SK-N-MC (cell line): ENCODE measurements at regions not wholly inside any gene's neighbourhood (a gene's known extent, or its start where the extent isn't known, plus 50 kb on each side); places are given as distances from the start of the nearest gene placed in this dataset.
"Not testable (repeated sequence)": the region's sequence is repeated elsewhere in the genome, so short reads cannot be mapped to it uniquely, and the experiment has no call there.

ENCODE experiments used
- DNase-seq: peaks from one replicate; pipeline ENCODE4 v3.0.0-alpha.2; 2011; ENCODE audit warnings: low read depth, low spot score
- H3K27ac ChIP-seq: fragments of 200-600 bp; sonication (generic); 2 replicates; pipeline ENCODE4 v1.5.1; 2016; ENCODE audit warnings: mixed run types
- H3K36me3 ChIP-seq: fragments of 200-600 bp; sonication (generic); 2 replicates; pipeline ENCODE4 v1.6.1; 2017; ENCODE audit warnings: antibody characterized with exemption, low read length, mixed read lengths; ENCODE audit not compliant: insufficient read depth
- H3K4me3 ChIP-seq: fragments of 200-600 bp; sonication (generic); 2 replicates; pipeline ENCODE4 v1.5.1; 2016
- H3K9ac ChIP-seq: fragments of 200-600 bp; sonication (generic); 2 replicates; pipeline ENCODE4 v1.8.0; 2017; ENCODE audit warnings: mixed run types, mixed read lengths; ENCODE audit not compliant: insufficient read length
- H3K9me3 ChIP-seq: fragments of 200-600 bp; sonication (generic); 2 replicates; pipeline ENCODE4 v1.6.1; 2017; ENCODE audit warnings: low read depth, mild to moderate bottlenecking, antibody characterized with exemption, low read length, moderate library complexity, mixed read lengths
- EZH2 ChIP-seq: fragments of 200-600 bp; sonication (generic); IDR thresholded peaks from one replicate; pipeline ENCODE4 v1.6.1; 2017; ENCODE audit warnings: antibody characterized with exemption
- FOXP2 ChIP-seq: optimal IDR thresholded peaks from 2 replicates; pipeline ENCODE3; 2011; ENCODE audit warnings: mild to moderate bottlenecking, moderate library complexity; ENCODE audit not compliant: insufficient read depth; ENCODE audit errors: extremely low read length, control extremely low read depth
- POLR2AphosphoS5 ChIP-seq: IDR thresholded peaks from 2 replicates; pipeline ENCODE4 v1.6.1; 2012; ENCODE audit warnings: mild to moderate bottlenecking, low read depth, low read length, borderline replicate concordance

DNA sequence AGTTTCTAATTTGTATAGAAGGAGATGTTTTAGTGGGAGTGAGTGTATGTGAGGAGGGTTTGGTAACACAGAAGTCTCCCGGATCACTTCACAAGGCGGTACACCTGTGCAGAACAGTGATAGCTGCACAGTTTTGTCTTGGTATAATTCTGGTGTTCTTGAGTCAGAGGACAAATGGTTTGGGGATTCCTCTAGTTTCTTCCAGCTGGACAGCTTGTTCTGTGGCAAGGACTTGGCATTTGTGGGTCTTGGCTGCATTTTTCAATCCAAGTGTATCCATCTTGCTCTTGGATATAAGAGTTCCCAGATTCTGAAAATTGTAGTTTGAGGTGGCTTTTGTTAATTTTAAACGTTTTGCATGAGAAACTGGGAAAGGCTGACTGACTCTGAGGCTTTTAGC lies 135.7 kb downstream of the AHR start:
- no peak overlapping the region for H3K27ac ChIP-seq
- no peak for TF ChIP-seq POLR2AphosphoS5
- no peak for TF ChIP-seq EZH2
- TF ChIP-seq FOXP2: no peak
- H3K36me3 ChIP-seq: no peaks in the 10 kb centered on the region
- no peak overlapping the region for H3K9ac ChIP-seq
- H3K9me3 ChIP-seq: no peaks in the 10 kb centered on the region
- no peak for DNase-seq
- no peak overlapping the region for H3K4me3 ChIP-seq

GRCh38 chr7:17434841-17435692 lies 136.6 kb downstream of the AHR start:
- Histone ChIP-seq H3K27ac (no peak overlapping the region), H3K4me3 (no peak overlapping the region), H3K9me3 (no peaks in the 10 kb centered on the region), H3K36me3 (no peaks in the 10 kb centered on the region), H3K9ac (no peak overlapping the region)
- TF ChIP-seq EZH2: no peak
- TF ChIP-seq FOXP2: no peak
- DNase-seq: no peak

DNA sequence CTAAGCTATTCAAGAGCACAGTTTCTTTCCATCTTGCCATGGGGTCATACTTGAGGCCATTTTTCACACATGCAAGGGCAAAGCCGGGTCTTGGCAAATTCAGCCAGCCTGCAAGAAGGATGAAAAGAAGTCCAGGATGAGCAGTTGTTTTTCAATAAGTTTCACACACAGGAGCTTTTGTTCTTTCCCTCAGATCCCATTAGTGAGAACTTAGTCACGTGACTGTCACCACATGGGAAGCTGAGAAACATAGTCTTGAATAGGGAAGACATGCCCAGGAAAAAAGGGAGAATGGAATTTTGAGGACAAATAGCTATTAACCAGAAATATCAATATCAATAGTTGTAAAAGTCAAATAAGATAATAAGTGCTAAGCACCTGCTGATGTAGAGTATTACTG lies 137.7 kb downstream of the AHR start:
- no peak for DNase-seq
- H3K9ac ChIP-seq: no peak overlapping the region
- no peaks in the 10 kb centered on the region for H3K36me3 ChIP-seq
- TF ChIP-seq FOXP2 (no peak), POLR2AphosphoS5 (no peak), EZH2 (no peak)
- H3K9me3 ChIP-seq: no peaks in the 10 kb centered on the region
- H3K4me3 ChIP-seq: no peak overlapping the region
- H3K27ac ChIP-seq: no peak overlapping the region

DNA sequence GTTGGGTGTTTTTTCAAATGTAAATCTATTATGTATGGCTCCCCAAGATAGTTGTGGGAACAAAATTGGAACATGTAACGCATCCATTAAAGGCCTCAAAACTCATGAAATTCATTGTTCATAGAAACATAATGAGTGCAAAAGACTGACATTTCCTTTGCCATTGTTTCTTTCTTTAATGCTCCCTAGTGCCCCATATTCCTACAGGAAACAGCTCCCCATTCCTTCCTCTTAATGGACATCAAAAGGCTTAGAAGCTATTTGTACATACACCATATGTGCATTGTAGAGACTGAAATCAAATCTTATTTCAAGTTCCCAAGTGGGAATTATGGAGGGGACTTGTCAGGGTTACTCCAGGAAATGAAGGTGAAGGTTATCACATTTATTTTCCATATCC lies 139.1 kb downstream of the AHR start:
- Histone ChIP-seq H3K9ac (no peak overlapping the region), H3K4me3 (no peak overlapping the region), H3K36me3 (no peaks in the 10 kb centered on the region), H3K9me3 (no peaks in the 10 kb centered on the region), H3K27ac (no peak overlapping the region)
- TF ChIP-seq FOXP2: no peak
- no peak for TF ChIP-seq EZH2
- TF ChIP-seq POLR2AphosphoS5: no peak
- DNase-seq: no peak

- not testable (repeated sequence) for H3K9ac ChIP-seq, H3K9me3 ChIP-seq, H3K4me3 ChIP-seq, H3K36me3 ChIP-seq, DNase-seq, H3K27ac ChIP-seq
Observed at GRCh38 chr7:17440025-17440784, 141.8 kb downstream of the AHR start.

DNA sequence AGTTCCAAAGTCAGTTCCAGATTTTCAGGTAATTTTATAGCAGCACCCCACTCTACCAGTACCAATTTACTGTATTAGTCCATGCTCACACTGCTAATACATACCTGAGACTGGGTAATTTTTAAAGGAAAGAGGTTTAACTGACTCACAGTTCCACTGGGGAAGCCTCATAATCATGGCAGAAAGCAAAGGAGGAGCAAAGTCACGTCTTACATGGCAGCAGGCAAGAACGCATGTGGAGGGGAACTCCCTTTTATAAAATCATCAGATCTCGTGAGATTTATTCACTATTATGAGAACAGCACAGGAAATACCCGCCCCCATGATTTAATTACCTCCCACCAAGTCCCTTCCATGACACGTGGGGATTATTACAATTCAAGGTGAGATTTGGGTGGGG lies 142.4 kb downstream of the AHR start:
- Histone ChIP-seq H3K4me3 (no peak overlapping the region), H3K9me3 (no peaks in the 10 kb centered on the region), H3K9ac (no peak overlapping the region), H3K27ac (no peak overlapping the region), H3K36me3 (no peaks in the 10 kb centered on the region)
- TF ChIP-seq EZH2: no peak
- TF ChIP-seq FOXP2: no peak
- no peak for TF ChIP-seq POLR2AphosphoS5
- no peak for DNase-seq

DNA sequence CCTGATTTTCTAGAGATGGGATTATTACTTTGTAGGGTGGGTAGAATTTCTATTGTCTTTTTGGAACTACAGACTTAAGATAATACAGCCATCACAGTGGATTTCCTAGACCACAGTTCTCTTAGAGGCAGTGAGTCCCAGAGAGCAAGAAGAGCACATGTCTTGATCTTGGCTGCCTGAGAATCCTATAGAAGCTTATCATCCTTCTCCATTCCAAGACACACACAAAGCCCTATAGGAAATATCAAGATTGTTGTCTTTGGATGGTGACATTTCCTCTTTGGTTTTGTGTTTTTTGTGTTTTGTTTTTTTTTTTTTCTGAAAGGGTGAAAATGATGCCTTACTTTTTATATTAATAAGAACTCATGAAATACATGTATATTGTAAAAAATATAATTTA lies 143.1 kb downstream of the AHR start:
- H3K36me3 ChIP-seq: no peaks in the 10 kb centered on the region
- no peaks in the 10 kb centered on the region for H3K9me3 ChIP-seq
- H3K27ac ChIP-seq: no peak overlapping the region
- no peak overlapping the region for H3K9ac ChIP-seq
- DNase-seq: no peak
- no peak for TF ChIP-seq FOXP2
- no peak for TF ChIP-seq POLR2AphosphoS5
- no peak for TF ChIP-seq EZH2
- no peak overlapping the region for H3K4me3 ChIP-seq

- H3K27ac ChIP-seq: no peak overlapping the region
- TF ChIP-seq EZH2 (no peak), POLR2AphosphoS5 (no peak), FOXP2 (no peak)
- no peak overlapping the region for H3K9ac ChIP-seq
- H3K4me3 ChIP-seq: no peak overlapping the region
- H3K36me3 ChIP-seq: no peaks in the 10 kb centered on the region
- no peaks in the 10 kb centered on the region for H3K9me3 ChIP-seq
- DNase-seq: no peak
Observed at GRCh38 chr7:17444151-17444550, 145.7 kb downstream of the AHR start.

DNA sequence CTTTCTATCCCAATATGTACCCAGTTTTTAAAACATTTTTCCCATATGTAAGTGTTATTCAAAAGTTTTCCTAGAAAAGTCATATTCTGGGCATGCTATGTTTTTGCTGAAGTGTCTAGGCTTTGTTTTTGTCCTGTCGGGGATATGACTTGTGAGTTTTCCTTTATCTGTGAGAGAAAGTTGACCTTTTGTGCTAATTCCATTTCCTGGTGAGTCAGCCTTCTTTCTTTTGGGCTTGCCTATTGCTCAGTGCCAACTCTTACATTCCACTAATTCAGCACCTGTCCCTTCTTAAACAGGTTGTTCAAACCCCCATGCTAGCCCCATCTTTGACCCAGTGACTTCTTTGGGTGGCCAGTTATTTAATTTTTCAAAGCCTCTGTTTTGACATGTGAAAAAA lies 146.2 kb downstream of the AHR start:
- Histone ChIP-seq H3K4me3 (no peak overlapping the region), H3K27ac (no peak overlapping the region)

More for the DNA sequence above, 146.2 kb downstream of the AHR start:
- Histone ChIP-seq H3K9me3 (no peaks in the 10 kb centered on the region), H3K9ac (no peak overlapping the region), H3K36me3 (no peaks in the 10 kb centered on the region)
- no peak for TF ChIP-seq POLR2AphosphoS5
- TF ChIP-seq FOXP2: no peak
- TF ChIP-seq EZH2: no peak
- no peak for DNase-seq
